ENCODE measurements at regions not wholly inside any gene's neighbourhood (a gene's known extent, or its start where the extent isn't known, plus 50 kb on each side); places are given as distances from the start of the nearest gene placed in this dataset.

GRCh38 chr2:190807886-190808285 is 72.7 kb upstream of the GLS start:
- TF ChIP-seq CTCF (IDR thresholded peaks at IDR 0.05; ENCODE audit: low read depth, low read length) (no peak), MAX (IDR thresholded peaks at IDR 0.05; ENCODE audit: low read depth, low read length) (no peak), POLR2A (IDR thresholded peaks at IDR 0.05; ENCODE audit: extremely low read depth, insufficient read length) (no peak), MYC (IDR thresholded peaks at IDR 0.05; ENCODE audit: low read depth, low read length) (no peak)

Measured in NB4 (cell line).